GM12875 (cell line): ENCODE measurements at regions not wholly inside any gene's neighbourhood (a gene's known extent, or its start where the extent isn't known, plus 50 kb on each side); places are given as distances from the start of the nearest gene placed in this dataset.

ENCODE experiments used
- H3K4me3 ChIP-seq: one replicate; pipeline ENCODE4 v1.5.1; 2011; ENCODE audit warnings: low read depth, low read length, control low read depth
- TF ChIP-seq, protein P1 (sequence below): IDR thresholded peaks from 2 replicates; pipeline ENCODE4 v1.5.1; 2011; ENCODE audit warnings: low read depth, mild to moderate bottlenecking, control low read depth, inconsistent platforms, low read length, moderate library complexity, borderline replicate concordance; ENCODE audit not compliant: insufficient read depth

DNA sequence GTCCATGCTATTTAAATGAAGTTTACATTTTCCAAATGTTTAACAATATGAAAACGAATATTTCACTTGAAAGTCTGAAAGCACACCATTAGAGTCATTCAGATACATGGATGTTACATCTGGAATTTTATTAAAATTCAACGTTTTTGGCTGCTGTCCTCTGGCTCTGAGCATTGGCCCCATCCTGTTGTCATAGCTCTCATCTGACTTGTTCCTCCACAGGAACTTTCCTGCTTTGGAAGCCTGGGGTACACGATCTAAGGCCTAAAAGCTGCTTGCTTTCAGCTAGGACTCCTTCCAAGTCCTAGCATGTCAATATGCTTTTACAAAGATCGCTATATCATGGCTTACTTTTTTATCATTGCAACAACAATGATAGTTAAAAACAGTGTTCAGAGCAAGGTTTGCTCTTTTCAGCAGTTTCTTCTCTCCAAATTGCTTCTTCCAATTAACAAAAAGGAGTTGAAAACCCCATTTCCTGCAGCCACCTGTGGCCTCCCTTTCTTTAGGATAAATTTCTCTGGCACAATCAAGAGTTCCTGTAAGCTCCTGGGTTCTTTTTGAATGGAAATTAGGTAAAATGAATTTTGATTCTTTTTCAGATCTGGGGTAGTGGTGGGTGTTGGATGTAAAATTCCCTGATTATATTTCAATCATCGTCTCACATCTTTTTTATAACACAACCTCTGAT, 413.4 kb upstream of the AGA start:
- TF ChIP-seq, protein P1, sequence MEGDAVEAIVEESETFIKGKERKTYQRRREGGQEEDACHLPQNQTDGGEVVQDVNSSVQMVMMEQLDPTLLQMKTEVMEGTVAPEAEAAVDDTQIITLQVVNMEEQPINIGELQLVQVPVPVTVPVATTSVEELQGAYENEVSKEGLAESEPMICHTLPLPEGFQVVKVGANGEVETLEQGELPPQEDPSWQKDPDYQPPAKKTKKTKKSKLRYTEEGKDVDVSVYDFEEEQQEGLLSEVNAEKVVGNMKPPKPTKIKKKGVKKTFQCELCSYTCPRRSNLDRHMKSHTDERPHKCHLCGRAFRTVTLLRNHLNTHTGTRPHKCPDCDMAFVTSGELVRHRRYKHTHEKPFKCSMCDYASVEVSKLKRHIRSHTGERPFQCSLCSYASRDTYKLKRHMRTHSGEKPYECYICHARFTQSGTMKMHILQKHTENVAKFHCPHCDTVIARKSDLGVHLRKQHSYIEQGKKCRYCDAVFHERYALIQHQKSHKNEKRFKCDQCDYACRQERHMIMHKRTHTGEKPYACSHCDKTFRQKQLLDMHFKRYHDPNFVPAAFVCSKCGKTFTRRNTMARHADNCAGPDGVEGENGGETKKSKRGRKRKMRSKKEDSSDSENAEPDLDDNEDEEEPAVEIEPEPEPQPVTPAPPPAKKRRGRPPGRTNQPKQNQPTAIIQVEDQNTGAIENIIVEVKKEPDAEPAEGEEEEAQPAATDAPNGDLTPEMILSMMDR: no peak

DNA sequence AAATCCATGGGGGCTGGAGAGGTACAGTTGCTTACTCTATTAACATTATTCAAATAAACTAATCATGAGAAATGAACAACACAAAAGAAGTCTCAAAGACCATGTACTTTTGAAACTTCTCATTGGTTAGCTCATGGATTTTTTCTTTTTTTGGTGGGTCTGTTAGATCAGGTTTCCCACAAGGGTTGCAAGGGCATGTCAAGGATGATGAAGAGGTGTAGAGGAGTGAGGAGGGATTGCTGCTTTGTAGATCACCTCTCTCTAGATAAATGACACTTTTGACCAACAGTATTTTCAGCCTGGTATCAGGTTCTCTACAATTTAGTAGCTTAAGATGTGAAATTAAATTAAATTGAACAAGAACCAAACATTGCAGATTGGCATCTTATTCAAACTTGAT, 417.9 kb upstream of the AGA start:
- H3K4me3 ChIP-seq: no peak overlapping the region
- TF ChIP-seq, protein P1: no peak

More for the DNA sequence above, 413.4 kb upstream of the AGA start:
- no peak overlapping the region for H3K4me3 ChIP-seq

DNA sequence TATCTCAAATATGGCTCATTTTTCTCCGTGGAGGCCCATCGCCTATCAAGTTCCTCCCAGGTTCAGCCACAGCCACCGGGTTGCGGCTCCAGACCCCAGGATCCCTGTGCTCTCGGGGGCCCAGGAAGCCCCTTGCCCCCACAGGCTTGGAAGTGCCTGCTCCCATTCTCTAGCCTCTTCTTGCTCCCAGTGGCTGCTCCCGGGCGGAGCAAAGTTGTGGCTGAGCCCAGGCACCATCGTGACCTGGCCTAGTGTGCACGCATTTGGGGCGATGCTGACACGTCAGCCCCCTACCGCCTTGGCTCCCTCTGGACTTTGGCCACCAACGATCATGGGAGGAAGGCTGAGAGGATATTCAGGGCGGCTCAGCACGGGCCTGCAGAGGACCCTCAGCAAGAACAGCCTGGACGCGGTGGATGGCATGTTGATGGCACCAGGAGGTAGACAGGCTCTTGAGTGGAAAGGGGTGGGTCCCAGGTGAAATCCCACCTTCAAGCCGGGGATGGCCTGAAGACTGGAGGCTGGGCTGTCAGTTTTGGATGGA, 419.4 kb upstream of the AGA start:
- TF ChIP-seq, protein P1: no peak
- H3K4me3 ChIP-seq: no peak overlapping the region

DNA sequence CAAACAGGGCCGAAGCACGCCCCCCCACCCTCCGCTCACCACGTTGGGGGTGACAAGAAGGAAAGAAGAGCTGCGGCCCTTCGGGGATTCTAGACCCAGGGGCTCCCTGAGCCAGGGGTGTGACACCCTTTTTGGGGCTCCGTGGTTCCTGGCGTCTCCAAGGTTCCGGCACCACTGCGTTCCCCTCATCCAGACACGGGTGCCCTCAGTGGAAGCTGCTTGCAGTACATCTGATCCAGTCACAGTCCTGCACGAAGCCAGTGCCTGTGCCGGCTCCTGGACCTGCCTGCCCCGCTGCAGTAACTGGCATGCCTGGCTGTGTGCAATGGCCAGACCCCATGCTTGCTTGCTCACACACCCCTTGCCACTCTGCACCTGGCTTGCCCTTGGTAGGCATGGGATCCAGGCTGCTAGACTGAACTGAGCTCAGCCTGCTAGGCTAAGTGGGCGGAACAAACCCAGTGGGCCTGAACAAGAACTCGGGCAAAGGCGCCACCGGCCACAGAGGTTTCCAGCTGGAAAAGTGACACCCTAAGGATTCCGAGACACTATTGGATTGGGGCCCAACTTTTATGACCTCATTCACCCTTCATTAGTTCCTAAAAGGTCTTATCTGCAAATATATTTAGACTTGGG, 420.4 kb upstream of the AGA start:
- TF ChIP-seq, protein P1: no peak
- no peak overlapping the region for H3K4me3 ChIP-seq

DNA sequence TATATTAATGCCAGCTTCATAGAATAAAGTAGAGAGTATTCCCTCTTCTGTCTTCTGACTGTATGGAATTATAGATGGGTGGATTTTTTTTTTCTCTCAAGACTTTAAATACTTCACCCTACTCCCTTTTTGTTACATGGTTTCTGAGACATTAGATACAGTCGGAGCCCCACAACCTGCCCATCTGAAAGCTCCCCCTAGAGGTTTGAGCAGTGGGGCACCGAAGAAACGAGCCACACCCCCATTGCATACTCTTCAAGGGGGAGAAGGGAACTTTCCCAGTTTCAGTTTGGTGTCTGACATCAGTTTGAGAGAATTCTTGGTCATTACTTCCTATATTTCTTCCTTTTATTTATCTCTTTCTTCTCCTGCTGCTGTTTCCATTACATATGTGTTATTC, 437.6 kb upstream of the AGA start:
- TF ChIP-seq, protein P1: 0 out of 2 replicates have a peak, but pooled peaks have one; percentile 6
- no peak overlapping the region for H3K4me3 ChIP-seq

DNA sequence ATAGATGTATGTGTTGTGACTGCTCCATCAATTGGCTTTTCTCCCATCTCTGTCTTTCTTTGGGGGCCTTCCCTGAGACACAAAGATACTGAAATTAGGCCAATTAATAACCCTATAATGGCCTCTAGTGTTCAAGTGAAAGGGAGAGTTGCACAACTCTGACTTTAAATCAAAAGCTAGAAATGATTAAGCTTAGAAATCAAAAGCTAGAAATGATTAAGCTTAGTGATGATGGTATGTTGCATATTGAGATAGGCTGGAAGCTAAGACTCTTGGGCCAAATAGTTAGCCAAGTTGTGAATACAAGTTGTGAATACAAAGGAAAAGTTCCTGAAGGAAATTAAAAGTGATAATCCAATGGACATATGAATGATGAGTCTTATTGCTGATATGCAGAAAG, 452.9 kb upstream of the AGA start:
- H3K4me3 ChIP-seq: no peak overlapping the region
- TF ChIP-seq, protein P1: no peak

DNA sequence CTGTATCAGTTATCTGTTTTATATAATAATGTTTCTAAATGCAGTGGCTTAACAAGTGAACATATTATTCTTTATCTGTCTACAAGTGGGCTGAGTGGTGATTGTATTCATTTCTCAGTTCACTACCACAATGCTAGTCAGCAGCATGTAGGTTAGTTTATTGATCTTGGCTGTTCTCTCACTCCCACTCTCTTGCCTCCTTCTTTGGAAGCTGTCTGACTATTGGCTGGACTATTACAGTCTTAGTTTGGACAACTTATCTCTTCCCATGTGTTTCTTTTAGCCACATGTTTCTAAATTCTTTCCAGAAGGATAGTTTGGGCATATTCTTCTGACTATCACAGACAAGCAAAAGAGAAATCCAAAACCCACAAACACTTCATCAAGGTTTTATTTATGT, 459.5 kb upstream of the AGA start:
- TF ChIP-seq, protein P1: no peak
- H3K4me3 ChIP-seq: no peak overlapping the region
